K562 (cell line): ENCODE measurements at regions not wholly inside any gene's neighbourhood (a gene's known extent, or its start where the extent isn't known, plus 50 kb on each side); places are given as distances from the start of the nearest gene placed in this dataset.

Experiments used
- CBFB ChIP-seq: sonication (generic); formaldehyde crosslinking; IDR thresholded peaks from 2 replicates; pipeline ENCODE4 v1.4.0; 2020; ENCODE audit warnings: mild to moderate bottlenecking, missing genetic modification reagents
- CHD4 ChIP-seq: fragments of 200-600 bp; sonication (generic); IDR thresholded peaks from 3 replicates; pipeline ENCODE4 v1.6.1; 2012; ENCODE audit warnings: low read depth, mild to moderate bottlenecking, mixed read lengths, low read length, inconsistent platforms; ENCODE audit not compliant: insufficient read depth, insufficient replicate concordance, poor library complexity, severe bottlenecking
- DIDO1 ChIP-seq: fragments of 450-650 bp; IDR thresholded peaks from 2 replicates; pipeline ENCODE4 v1.6.1; 2016; ENCODE audit warnings: low read depth, missing biosample characterization, missing genetic modification characterization
- E2F6 ChIP-seq, 2 experiments: IDR thresholded peaks; 2 replicates each; pipeline ENCODE4 v1.6.1; 2011; ENCODE audit warnings: borderline replicate concordance in 1 of 2, control low read depth in 1 of 2, low read depth in 1 of 2, low read length in 1 of 2, mild to moderate bottlenecking in 1 of 2, mixed read lengths in 1 of 2, moderate library complexity in 1 of 2; ENCODE audit not compliant: insufficient read depth in 1 of 2, insufficient read length in 1 of 2, poor library complexity in 1 of 2, severe bottlenecking in 1 of 2; ENCODE audit errors: extremely low read depth in 1 of 2
- EGR1 ChIP-seq: fragments of 450-650 bp; conservative IDR thresholded peaks from 2 replicates; pipeline ENCODE4 v1.6.1; 2017; ENCODE audit warnings: mild to moderate bottlenecking
- ETV5 ChIP-seq: sonication (generic); formaldehyde crosslinking; IDR thresholded peaks from 2 replicates; pipeline ENCODE4 v1.4.0; 2020; ENCODE audit warnings: low read depth, mild to moderate bottlenecking, missing genetic modification reagents
- FOS ChIP-seq: IDR thresholded peaks from 3 replicates; pipeline ENCODE4 v1.6.1; 2011; ENCODE audit not compliant: insufficient read length; ENCODE audit errors: extremely low read depth
- HDAC2 ChIP-seq: fragments of 450-650 bp; IDR thresholded peaks from 2 replicates; pipeline ENCODE4 v1.6.1; 2016; ENCODE audit warnings: mild to moderate bottlenecking
- KAT7 ChIP-seq: sonication (generic); formaldehyde crosslinking; IDR thresholded peaks from 2 replicates; pipeline ENCODE4 v1.8.0; 2022; ENCODE audit warnings: missing genetic modification reagents, mild to moderate bottlenecking, borderline replicate concordance
- LEF1 ChIP-seq: fragments of 450-650 bp; IDR thresholded peaks from 2 replicates; pipeline ENCODE4 v1.6.1; 2016; ENCODE audit warnings: mild to moderate bottlenecking
- MEF2A ChIP-seq: IDR thresholded peaks from 2 replicates; pipeline ENCODE4 v1.6.1; 2011; ENCODE audit warnings: low read depth, mild to moderate bottlenecking, low read length, moderate library complexity; ENCODE audit not compliant: control insufficient read depth
- MEIS2 ChIP-seq: fragments of 450-650 bp; IDR thresholded peaks from 2 replicates; pipeline ENCODE4 v1.6.1; 2014; ENCODE audit warnings: mild to moderate bottlenecking; ENCODE audit not compliant: partially characterized antibody
- PURB ChIP-seq: sonication (generic); formaldehyde crosslinking; IDR thresholded peaks from 2 replicates; pipeline ENCODE4 v1.9.0; 2021; ENCODE audit warnings: low read depth, mild to moderate bottlenecking, missing genetic modification reagents
- THRA ChIP-seq: fragments of 450-650 bp; IDR thresholded peaks from 2 replicates; pipeline ENCODE4 v1.6.1; 2017; ENCODE audit warnings: mild to moderate bottlenecking, moderate library complexity
- XRCC3 ChIP-seq: fragments of 450-650 bp; IDR thresholded peaks from 2 replicates; pipeline ENCODE4 v1.6.1; 2017; ENCODE audit warnings: mild to moderate bottlenecking, moderate library complexity
- ZFPM2 ChIP-seq: fragments of 250-450 bp; sonication (Bioruptor Pico); IDR thresholded peaks from 2 replicates; pipeline ENCODE4 v1.5.1; 2022; ENCODE audit warnings: mild to moderate bottlenecking
- ZNF146 ChIP-seq: IDR thresholded peaks from one replicate; pipeline ENCODE4 v1.6.1; 2018; ENCODE audit warnings: missing compliant biosample characterization; ENCODE audit not compliant: unreplicated experiment
- ZNF232 ChIP-seq: sonication (generic); formaldehyde crosslinking; IDR thresholded peaks from 2 replicates; pipeline ENCODE4 v1.8.0; 2022; ENCODE audit warnings: mild to moderate bottlenecking, missing genetic modification reagents
- ZNF668 ChIP-seq: fragments of 250-450 bp; sonication (Bioruptor Pico); IDR thresholded peaks from 2 replicates; pipeline ENCODE4 v1.8.0; 2022; ENCODE audit warnings: mild to moderate bottlenecking, inconsistent platforms
- TF ChIP-seq, protein P1 (sequence below), 2 experiments: fragments of 150-350 bp in 1 of 2; IDR thresholded peaks; 2 replicates each; pipeline ENCODE4 v1.6.1; 2012 to 2016; ENCODE audit warnings: low read depth in 2 of 2, low read length in 2 of 2, mild to moderate bottlenecking in 1 of 2, moderate library complexity in 1 of 2
- TF ChIP-seq, protein P2 (sequence below): sonication (generic); formaldehyde crosslinking; IDR thresholded peaks from 2 replicates; pipeline ENCODE4 v1.8.1; 2022; ENCODE audit warnings: missing genetic modification reagents

- TF ChIP-seq MEF2A (peak; percentile 48; the same call in 1 of the 2 replicates), ZNF146 (no peak), DIDO1 (0 out of 2 replicates have a peak, but pooled peaks have one; percentile 13), ZNF668 (CRISPR knock-in tag) (no peak), ZNF232 (CRISPR knock-in tag) (no peak), FOS (no peak), HDAC2 (peak; percentile 92; the same call in 1 of the 2 replicates), EGR1 (peak; percentile 64), CBFB (no peak), THRA (no peak; the same call in 1 of the 2 replicates), MEIS2 (peak; percentile 96), KAT7 (no peak), ZFPM2 (CRISPR knock-in tag) (no peak), XRCC3 (no peak), ETV5 (CRISPR knock-in tag) (no peak), PURB (CRISPR knock-in tag) (no peak), E2F6 (IDR thresholded peaks at IDR 0.05; ENCODE audit: borderline replicate concordance in 1 of 2, extremely low read depth in 1 of 2, insufficient read depth in 1 of 2, insufficient read length in 1 of 2, low read depth in 1 of 2, low read length in 1 of 2, poor library complexity in 1 of 2, severe bottlenecking in 1 of 2) (no peak), CHD4 (no peak), LEF1 (peak; percentile 91)
- TF ChIP-seq, protein P1, sequence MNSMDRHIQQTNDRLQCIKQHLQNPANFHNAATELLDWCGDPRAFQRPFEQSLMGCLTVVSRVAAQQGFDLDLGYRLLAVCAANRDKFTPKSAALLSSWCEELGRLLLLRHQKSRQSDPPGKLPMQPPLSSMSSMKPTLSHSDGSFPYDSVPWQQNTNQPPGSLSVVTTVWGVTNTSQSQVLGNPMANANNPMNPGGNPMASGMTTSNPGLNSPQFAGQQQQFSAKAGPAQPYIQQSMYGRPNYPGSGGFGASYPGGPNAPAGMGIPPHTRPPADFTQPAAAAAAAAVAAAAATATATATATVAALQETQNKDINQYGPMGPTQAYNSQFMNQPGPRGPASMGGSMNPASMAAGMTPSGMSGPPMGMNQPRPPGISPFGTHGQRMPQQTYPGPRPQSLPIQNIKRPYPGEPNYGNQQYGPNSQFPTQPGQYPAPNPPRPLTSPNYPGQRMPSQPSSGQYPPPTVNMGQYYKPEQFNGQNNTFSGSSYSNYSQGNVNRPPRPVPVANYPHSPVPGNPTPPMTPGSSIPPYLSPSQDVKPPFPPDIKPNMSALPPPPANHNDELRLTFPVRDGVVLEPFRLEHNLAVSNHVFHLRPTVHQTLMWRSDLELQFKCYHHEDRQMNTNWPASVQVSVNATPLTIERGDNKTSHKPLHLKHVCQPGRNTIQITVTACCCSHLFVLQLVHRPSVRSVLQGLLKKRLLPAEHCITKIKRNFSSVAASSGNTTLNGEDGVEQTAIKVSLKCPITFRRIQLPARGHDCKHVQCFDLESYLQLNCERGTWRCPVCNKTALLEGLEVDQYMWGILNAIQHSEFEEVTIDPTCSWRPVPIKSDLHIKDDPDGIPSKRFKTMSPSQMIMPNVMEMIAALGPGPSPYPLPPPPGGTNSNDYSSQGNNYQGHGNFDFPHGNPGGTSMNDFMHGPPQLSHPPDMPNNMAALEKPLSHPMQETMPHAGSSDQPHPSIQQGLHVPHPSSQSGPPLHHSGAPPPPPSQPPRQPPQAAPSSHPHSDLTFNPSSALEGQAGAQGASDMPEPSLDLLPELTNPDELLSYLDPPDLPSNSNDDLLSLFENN (IDR thresholded peaks at IDR 0.05; ENCODE audit: low read depth in 2 of 2, low read length in 2 of 2): no peak
- TF ChIP-seq, protein P2, sequence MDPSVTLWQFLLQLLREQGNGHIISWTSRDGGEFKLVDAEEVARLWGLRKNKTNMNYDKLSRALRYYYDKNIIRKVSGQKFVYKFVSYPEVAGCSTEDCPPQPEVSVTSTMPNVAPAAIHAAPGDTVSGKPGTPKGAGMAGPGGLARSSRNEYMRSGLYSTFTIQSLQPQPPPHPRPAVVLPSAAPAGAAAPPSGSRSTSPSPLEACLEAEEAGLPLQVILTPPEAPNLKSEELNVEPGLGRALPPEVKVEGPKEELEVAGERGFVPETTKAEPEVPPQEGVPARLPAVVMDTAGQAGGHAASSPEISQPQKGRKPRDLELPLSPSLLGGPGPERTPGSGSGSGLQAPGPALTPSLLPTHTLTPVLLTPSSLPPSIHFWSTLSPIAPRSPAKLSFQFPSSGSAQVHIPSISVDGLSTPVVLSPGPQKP (CRISPR knock-in tag): no peak
Observed at GRCh38 chr12:116360579-116361413, 83.3 kb upstream of the MED13L start (continued).
